Germinal center (tissue), 1 donor: ENCODE measurements at regions not wholly inside any gene's neighbourhood (a gene's known extent, or its start where the extent isn't known, plus 50 kb on each side); places are given as distances from the start of the nearest gene placed in this dataset.
"Not testable (repeated sequence)": the region's sequence is repeated elsewhere in the genome, so short reads cannot be mapped to it uniquely, and the experiment has no call there.

Experiments
- DNase-seq: peaks from one replicate; pipeline ENCODE4 v3.0.0; 2012; ENCODE audit warnings: mixed read lengths, low spot score

DNA sequence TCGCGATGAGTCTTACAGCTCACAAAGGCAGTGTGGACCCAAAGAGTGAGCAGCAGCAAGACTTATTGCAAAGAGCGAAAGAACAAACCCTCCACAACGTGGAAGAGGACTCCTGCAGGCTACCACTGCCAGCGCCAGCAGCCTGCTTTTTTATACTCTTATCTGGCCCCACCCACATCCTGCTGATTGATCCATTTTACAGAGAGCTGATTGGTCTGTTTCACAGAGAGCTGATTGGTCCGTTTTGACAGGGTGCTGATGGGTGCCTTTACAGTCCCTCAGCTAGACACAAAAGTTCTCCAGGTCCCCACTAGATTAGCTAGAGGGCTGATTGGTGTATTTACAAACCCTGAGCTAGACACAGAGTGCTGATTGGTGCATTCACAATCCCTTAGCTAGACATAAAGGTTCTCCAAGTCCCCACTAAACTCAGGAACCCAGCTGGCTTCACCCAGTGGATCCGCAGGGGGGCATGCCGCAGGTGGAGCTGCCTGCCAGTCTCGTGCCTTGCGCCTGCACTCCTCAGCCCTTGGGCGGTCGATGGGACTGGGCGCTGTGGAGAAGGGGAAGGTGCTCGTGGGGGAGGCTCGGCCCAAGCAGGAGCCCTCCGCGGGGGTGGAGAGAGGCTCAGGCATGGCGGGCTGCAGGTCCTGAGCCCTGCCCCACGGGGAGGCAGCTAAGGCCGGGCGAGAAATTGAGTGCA, 75.7 kb downstream of the QDPR start:
- not testable (repeated sequence) for DNase-seq

DNA sequence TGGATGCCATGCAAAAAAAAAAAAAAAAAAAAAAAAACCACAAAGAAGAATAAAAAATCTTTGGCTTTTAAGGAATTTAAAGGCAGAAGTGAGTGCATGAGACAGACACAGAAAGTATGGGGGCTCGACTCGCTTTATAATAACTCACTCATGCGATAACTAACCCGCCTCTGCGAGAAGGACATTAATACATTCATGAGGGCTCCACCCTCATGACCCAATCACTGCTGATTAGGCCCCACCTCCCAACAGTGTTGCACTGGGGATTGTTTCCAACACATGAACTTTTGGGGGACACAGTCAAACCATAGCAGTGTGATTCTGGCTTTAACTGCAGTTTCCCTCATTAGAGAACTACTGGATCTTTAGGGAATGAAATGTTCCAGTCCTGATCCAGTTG, 78.1 kb downstream of the QDPR start:
- no peak for DNase-seq

DNA sequence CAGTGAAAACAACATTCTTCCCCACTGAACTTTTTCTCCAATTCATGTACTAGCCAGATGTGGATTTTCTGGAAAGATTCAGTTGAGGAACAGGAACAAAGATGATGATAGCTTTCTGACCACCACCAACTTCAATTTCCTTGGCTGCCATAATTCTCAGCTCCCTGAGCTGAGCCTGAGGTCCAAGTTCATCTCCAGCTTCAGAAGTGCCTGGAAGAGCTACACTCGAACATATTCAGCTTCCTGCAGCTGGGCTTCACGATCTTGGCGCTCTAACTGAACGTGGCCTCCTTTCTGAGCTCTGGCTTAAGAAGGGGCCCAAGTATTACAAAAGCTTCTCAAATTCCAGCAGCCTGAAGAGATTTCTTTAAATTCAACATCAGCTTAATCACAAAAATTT, 83.9 kb downstream of the QDPR start:
- no peak for DNase-seq

DNA sequence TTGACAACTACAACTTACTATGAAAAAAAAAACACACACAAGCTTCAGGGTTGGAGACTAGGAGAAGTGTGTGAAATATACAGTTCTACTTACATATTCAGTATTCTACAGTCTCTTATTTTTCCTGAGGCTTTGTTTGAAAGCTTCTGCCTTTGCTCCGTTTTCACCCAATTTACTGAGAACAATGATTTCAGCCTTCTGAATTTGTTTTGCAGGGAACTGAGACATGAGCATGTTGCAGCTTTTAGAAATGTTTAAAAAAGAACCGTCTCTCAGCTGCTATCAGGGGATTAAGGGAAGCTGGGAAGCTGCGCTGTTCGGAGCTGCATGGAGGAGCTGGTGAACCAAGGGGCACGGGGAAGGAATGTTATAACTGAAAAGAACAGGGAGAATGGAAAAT, 85.7 kb downstream of the QDPR start:
- DNase-seq = no peak

DNA sequence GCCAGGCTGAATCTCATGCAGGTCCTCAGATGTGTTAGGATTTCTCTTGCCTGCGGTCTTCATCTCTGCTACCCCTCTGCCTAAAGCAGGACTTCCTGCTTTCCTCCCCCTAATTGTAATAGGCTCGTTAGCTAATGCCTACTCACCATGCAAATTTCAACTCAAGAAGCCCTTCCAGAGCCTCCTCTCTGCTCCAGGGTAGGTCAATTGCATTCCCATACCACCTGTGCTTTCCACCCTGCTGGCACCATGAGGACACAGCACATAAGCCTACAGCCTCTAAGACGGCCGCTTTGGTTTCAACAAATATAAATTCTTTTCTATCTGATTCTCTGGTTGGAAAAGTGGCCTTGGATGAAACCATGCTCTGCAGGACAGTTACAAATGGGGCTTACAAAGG, 93.9 kb downstream of the QDPR start:
- no peak for DNase-seq

DNA sequence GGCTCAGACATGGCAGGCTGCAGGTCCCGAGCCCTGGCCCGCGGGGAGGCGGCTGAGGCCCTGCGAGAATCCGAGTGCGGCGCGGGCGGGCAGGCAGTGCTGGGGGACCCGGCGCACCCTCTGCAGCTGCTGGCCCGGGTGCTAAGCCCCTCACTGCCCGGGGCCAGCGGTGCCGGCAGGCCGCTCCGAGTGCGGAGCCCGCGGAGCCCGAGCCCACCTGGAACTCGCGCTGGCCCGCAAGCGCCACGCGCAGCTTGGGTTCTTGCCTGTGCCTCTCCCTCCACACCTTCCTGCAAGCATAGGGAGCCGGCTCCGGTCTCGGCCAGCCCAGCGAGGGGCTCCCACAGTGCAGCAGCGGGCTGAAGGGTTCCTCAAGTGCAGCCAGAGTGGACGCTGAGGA, 97.5 kb downstream of the QDPR start:
- no peak for DNase-seq

DNA sequence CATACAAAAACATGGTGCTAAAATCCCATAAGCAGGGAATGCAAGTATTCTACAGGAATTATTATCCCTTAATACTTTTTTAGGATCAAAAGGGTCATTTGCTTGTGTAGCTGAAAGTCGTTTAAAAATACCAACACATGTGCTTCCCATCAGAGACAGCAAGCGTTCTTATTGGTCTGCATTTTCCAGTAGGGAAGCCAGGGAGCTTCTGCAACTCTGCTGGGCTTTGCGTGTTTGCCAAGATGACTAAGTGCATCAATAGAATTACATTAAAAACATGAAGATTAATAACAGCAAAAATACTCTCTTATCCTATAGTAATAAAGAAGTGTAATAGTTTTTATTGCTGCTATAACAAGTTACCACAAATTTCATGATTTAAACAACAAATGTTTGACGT, 111.2 kb downstream of the QDPR start:
- DNase-seq = no peak

DNA sequence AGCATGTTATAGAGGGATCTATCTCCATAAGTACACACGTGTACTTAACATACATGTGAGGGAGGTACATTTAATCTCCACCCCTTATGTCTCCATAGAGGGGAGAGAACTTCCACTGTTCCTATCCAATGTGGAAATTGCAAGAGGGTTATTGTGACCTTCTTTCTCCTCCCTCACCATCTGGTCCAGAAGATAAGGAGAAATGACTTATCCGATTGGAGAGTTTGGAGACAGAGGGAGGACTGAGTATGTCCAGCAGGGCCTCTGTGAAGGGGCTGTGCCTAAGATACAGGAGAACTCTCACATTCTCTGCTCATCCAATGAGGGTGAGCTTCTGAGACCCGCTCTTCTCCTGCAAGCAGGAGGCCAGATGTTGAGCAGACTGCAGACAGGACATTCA, 113.1 kb downstream of the QDPR start:
- DNase-seq = no peak

DNA sequence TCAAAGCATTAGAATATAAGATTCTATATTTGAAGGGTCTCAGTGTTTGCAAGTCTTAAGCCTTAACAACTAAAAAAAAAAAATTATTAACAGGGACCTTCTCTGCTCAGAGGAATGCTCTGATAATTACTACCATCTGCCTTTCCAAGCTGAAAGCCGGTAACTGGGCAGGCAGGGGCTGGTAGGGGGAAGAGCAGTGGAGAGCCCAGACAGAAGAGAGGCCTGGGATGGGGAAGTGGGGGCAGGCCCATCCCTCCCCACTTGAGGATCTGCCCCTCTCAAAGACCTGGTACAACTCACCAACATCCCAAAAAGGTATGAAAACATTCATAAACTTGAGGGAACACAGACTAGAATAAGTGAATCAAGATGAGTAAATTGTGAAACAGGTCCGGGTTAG, 113.9 kb downstream of the QDPR start:
- no peak for DNase-seq

DNA sequence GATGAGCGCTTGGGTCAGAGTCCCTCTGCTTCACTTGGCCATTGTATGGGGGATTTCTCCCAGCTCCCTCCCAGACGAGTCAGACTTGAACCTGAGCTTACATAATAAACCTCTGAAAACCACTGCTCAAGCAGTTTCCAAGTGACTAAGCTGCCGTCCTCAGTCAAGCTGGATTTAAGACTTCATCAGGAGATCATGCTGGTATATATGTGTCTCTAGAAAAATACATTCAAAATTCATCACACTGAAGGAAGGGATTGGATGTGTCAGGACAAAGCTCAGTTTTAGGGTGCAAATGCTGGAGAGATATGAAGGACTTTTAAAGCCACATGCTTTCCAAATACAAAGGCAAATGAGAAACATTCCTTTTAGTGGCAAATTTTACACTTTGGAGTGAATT, 114.3 kb downstream of the QDPR start:
- DNase-seq = no peak

DNA sequence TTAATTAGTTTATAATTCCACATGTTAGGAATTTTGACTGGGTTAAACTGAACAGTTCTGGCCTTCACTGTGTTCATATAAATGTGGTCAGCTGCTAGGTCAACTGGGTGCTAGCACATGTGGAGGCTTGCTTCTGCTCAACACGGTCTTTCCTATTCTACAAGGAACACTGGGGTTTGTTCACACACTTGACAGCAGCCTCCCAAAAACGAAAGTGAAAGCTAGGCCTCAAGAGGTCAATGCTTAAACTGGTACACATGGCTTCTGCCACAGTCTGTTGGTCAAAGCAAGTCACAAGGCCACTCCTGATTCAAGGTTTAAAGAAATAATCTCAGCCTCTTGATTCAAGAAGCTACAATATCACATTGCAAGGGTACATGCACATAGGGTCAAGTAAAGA, 126.5 kb downstream of the QDPR start:
- DNase-seq = no peak

DNA sequence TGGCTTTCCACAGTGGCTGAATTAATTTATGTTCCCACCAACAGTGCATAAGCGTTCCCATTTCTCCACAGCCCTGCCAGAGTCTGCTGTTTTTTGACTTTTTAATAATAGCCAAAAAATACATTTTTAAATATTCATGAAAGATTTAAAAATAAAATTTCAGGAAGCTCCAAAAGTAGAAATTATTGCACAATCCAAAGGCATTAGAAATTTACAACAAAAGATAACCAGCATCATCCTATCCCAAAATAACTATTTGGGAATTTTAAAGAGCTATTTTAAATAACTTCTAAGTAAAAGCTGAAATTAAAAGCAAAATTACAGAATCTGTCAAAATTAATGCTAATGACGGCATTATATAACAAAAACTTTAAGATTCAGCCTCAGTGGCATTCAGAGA, 131.5 kb downstream of the QDPR start:
- no peak for DNase-seq

DNA sequence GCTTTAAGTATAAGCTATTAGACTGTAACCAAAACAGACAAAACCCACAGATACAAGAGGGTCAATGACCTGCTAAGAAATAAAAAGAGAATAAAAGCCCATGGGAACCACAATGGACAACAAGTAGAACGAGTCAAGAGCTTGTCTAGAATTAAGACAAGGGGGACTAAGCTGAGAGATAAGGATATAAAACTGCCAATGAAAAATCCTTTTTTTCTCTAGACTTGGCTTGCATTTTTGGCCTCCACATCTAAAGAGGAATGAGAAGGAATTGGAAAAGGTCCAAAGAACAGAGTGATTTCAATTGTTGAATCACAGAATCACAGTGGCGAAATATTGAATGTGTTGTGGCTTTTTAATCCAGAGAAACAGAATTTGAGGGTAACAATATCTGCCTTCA, 135.7 kb downstream of the QDPR start:
- no peak for DNase-seq

DNA sequence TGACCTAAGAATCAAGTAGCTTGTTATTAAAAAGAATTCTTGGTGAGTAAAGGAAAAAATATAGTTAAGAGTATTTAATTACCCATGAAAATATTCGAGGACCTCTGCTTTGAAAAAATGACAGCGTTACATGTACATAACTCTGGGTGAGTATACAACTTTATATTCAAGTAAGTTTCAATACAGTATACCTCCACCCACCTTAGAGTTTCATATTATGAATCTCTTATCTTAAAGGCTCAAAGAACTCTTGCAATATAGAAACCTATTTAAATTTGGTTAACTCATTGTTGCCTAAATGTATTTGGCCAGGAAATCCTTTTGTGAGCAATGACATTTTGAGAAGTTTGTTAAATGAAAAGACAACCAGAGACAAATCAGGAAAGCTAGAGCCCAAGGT, 138.2 kb downstream of the QDPR start:
- no peak for DNase-seq

DNA sequence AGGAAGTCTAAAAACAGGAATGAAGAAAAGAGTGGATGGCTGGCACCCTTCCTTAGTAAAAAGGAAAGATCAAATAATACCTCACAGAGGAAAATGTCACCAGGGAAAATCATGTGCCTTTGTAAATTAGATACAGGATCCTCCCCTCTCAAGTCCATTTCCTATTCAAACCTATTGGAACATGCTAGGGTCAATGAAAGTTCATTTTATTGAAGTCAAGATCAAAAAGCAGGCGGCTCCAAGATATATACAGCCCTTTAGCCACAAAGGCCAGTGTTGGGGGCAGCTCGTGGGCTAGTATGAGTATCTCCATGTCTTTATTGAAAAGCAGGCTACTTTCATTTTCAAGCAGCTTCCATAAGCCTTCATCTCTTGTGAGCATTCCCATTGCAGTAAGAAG, 141.1 kb downstream of the QDPR start:
- no peak for DNase-seq

DNA sequence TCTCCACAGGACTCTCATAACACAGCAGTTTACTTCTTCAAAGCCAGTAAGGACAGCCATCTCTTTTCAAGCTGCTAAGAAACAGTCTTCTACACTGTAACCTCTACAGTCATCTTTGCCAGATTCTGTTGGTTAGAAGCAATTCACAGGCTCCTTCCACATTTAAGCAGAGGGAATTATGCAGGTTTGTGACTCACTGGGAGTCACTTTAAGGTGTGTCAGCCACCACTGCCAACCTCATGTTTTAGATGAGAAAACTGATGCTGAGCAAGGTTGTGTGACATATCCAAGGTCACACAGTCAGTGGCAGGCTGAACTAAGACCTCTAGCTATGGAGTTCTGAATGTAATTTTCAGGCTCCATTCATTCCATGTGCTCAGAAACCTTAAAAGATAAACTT, 143.5 kb downstream of the QDPR start:
- no peak for DNase-seq

DNA sequence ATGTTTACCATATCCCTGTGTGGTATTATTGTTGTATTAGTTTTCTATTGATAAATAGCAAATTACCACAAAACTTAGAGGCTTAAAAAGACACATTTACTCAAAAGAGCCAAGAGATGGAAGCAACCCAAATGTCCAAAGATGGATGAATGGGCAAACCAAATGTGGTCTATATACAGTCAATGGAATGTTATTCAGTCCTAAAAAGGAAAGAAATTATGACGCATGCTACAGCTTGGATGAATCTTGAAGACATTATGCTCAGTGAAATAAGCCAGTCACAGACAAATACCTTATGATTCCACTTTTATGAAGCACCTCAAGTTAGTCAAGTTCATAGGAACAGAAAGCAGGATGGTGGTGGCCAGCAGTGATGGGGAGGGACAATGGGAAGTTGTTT, 144.7 kb downstream of the QDPR start:
- no peak for DNase-seq

DNA sequence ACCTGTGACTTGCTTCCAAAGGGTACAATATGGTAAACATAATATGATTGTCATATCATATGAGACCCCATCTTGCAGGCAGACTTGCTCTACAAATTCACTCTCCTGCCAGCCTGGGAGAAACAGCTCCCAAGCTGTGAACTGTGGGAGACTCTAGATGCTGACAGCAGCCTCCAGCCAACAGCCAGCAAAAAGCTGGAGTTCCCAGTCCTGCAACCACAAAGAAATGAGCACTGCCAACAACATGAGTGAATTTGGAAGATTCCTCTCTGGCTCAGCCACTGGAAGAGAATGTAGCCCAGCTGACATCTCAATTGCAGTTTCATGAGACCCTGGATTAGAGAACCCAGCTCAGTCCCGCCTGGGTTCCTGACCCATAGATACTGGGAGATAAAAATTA, 145.4 kb downstream of the QDPR start:
- no peak for DNase-seq

DNA sequence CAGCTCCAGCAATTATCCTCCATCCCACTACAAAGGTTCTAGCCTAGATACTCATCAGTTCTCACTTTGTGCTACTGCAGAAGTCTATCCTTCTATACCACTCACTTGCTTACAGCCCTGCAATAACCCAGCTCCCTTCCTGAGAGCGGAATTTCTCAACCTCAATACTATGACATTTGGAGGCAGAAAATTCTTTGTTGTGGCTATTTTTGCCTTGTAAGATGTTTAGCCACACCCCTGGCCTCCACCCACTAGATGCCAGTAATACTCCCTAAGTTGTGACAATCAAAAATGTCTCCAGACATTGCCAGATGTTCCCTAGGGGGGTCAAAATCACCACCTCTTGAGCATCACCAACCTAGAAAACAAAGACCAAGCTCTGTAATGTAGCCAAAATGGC, 149.5 kb downstream of the QDPR start:
- no peak for DNase-seq

DNA sequence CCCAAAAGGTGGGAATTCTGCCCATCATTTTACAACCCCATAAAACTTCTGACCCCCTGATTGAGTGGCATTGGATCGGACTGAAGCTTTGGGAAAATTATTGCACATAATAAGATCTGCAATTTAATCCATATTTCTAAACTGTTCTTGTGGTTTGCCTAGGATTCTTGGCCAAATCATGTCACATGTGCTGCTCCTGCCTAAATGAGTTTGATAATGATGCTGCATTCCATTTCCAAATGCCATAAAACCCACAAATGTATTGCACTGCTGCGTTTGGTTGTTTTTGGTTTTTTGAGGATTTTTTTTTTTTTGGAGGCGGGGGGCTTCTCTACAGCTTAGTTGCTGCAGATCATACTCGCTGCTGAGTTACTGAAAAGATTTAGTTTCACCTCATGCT, 153.6 kb downstream of the QDPR start:
- no peak for DNase-seq

DNA sequence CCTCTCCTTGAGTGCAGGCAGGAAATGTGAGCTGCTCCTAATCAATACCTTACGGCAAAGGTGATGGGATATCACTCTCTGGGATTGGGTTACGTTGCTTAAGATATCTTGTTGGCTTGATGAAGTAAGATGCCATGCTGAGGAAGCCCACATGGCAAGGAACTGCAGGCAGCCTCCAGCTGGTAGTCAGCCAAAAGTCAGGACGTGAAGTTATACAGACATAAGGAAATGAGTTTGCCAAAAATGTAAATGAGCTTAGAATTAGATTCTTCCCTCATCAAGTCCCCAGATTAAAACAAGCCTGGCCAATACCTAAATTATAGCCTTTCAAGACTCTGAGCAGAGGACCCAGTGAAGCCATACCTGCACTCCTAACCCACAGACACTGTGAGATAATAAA, 155.0 kb downstream of the QDPR start:
- DNase-seq = no peak

DNA sequence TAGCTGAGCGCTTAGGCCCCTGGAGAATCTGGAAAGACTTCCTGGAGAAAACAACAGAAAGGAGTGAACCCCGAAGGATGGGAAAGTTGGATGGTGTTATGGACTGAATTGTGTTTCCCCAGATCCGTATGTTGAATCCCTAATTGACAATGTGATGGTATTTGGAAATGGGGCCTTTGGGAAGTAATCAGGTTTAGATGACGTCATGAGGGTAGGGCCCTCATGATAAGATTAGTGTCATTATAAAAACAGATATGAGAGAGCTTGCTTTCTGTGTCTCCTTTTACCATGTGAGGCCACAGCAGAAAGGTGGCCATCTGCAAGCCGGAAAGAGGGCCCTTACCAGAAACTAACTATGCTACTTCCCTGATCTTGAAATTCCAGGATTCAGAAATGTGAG, 159.5 kb downstream of the QDPR start:
- no peak for DNase-seq

DNA sequence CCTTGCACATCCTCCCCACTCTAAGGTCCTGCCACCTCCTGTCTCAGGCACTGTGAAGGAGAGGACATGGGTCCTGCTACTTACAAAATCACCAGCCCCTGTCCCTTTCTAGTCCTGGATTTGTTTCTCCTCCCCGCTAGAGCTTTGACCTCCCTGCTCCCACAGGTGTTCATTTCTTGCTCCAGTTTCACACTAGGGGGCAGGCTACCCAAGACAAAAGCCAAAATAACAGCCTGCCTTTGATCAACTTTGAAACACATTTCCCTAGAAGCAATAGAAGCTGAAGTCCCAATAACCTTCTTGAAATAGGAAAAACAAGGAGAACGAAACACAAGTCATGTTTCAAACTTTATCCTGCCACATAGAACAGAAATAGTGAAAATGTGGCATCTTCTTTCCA, 164.4 kb downstream of the QDPR start:
- peak; percentile 30 for DNase-seq

DNA sequence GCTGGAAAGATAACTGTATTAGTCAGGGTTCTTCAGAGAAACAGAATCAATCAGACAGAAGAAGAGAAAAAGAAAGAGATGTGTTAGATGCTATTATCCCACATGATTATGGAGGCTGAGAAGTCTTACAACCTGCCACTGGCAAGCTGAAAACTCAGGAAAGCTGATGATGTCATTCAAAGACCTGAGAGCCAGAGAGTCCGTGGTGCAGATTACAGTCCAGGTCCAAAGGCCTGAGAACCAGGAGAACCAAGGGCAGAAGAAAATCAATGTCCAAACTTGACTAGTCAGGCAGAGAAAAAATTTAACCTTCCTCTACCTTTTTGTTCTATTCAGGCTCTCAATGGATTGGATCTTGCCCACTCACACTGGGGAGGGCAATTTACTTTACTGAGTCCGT, 172.5 kb downstream of the QDPR start:
- no peak for DNase-seq

DNA sequence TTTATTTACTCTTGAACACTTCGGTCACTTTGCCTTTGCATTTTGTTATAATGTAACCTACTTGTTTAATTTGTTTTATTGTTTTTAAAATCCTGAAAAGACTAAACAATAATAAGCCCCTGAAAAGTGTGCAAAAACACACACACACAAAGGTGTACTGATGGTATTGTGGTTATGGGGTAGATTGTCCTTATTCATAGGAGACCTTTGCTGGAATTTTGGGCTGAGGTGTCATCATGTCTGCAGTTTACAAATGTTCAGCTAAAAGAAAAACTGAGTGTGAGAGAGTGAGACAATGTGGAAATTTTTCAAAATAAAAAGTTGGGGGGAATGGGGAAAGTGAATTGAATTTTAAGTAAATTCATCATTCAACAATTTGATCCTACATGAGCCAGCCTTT, 174.9 kb downstream of the QDPR start:
- no peak for DNase-seq
